HepG2 (cell line): ENCODE measurements at regions not wholly inside any gene's neighbourhood (a gene's known extent, or its start where the extent isn't known, plus 50 kb on each side); places are given as distances from the start of the nearest gene placed in this dataset.

Source experiments
- ATAC-seq: fragments of 200-7000 bp; cut with Tn5 transposase; 3 replicates; pipeline ENCODE4 v1.9.1; 2020; ENCODE audit warnings: mild to moderate bottlenecking, moderate library complexity
- BruUV-seq: library from RNA; stranded (reverse); fragments of 400-500 nt; replicated peaks from 2 replicates; lab custom pipeline; 2021; lab: Mats Ljungman, UMichigan
- CTCF ChIA-PET: fragments of 300-600 bp; formaldehyde crosslinking; extraction: SDS; loops from one replicate; lab custom pipeline; 2021; ENCODE audit warnings: low total read pairs, inconsistent platforms, low intra/inter-chr PET ratio; lab: Yijun Ruan, JAX
- POLR2A ChIA-PET: fragments of 350-600 bp; sonication (Branson Sonifier 250); formaldehyde crosslinking; loops from one replicate; lab custom pipeline; 2020; ENCODE audit warnings: antibody characterized with exemption, inconsistent platforms; lab: Yijun Ruan, JAX
- DNase-seq: peaks from one replicate; pipeline ENCODE4 v3.0.0-alpha.2; 2015; ENCODE audit warnings: low spot score
- FAIRE-seq: peaks from 3 replicates; lab custom pipeline; 2011; peaks lifted over from hg19 to GRCh38; lab: Jason Lieb, UNC
- H2AFZ ChIP-seq: one replicate; pipeline ENCODE4 v1.6.1; 2011; ENCODE audit warnings: low read length, inconsistent platforms
- H3K27ac ChIP-seq: fragments of 300-600 bp; 3 replicates; pipeline ENCODE4 v1.8.0; 2011; ENCODE audit warnings: mixed run types, mild to moderate bottlenecking, mixed read lengths, low read length, inconsistent platforms; ENCODE audit not compliant: insufficient read depth; ENCODE audit errors: extremely low read length
- H3K27me3 ChIP-seq, 2 experiments: fragments of 200-600 bp in 1 of 2; 2 replicates in 1 of 2; 3 replicates in 1 of 2; pipeline versions ENCODE4 v1.6.0 to v1.8.0; 2011; ENCODE audit warnings: low read length in 2 of 2, mild to moderate bottlenecking in 2 of 2, moderate library complexity in 2 of 2, inconsistent platforms in 1 of 2; ENCODE audit not compliant: insufficient read depth in 2 of 2, control insufficient read depth in 1 of 2
- H3K36me3 ChIP-seq, 2 experiments: fragments of 200-600 bp in 1 of 2; replicated peaks in 1 of 2; 2 replicates in 1 of 2; 3 replicates in 1 of 2; pipeline versions ENCODE4 v1.5.1 to v1.8.0; 2011; ENCODE audit warnings: low read length in 2 of 2, inconsistent platforms in 1 of 2; ENCODE audit not compliant: insufficient read depth in 2 of 2, control insufficient read depth in 1 of 2
- H3K4me1 ChIP-seq: 2 replicates; pipeline ENCODE4 v1.5.1; 2012; ENCODE audit warnings: low read length, inconsistent platforms; ENCODE audit not compliant: insufficient read depth
- H3K4me2 ChIP-seq: 2 replicates; pipeline ENCODE4 v1.6.0; 2011; ENCODE audit warnings: low read depth, low read length, inconsistent platforms
- H3K4me3 ChIP-seq, 3 experiments: fragments of 200-600 bp in 1 of 3; sonication (generic), shearing (Covaris generic) in 1 of 3; replicated peaks in 1 of 3; 2 replicates each; pipeline ENCODE4 v1.5.1; 2011 to 2016; ENCODE audit warnings: low read length in 3 of 3, inconsistent platforms in 2 of 3, low read depth in 2 of 3, mild to moderate bottlenecking in 2 of 3, control low read depth in 1 of 3, mixed read lengths in 1 of 3; ENCODE audit not compliant: insufficient read depth in 1 of 3
- H3K79me2 ChIP-seq: one replicate; pipeline ENCODE4 v1.6.1; 2011; ENCODE audit warnings: low read length, inconsistent platforms; ENCODE audit not compliant: insufficient read depth
- H3K9ac ChIP-seq: 2 replicates; pipeline ENCODE4 v1.6.0; 2011; ENCODE audit warnings: mild to moderate bottlenecking, low read depth, low read length, inconsistent platforms; ENCODE audit not compliant: insufficient read depth
- H3K9me3 ChIP-seq: 2 replicates; pipeline ENCODE4 v1.5.1; 2012; ENCODE audit warnings: mild to moderate bottlenecking, low read length
- H4K20me1 ChIP-seq: 2 replicates; pipeline ENCODE4 v1.6.0; 2011; ENCODE audit warnings: inconsistent platforms, mild to moderate bottlenecking, low read length, moderate library complexity; ENCODE audit not compliant: insufficient read depth
- AGO2 ChIP-seq: fragments of 200-400 bp; formaldehyde crosslinking; optimal IDR thresholded peaks from 2 replicates; pipeline ENCODE3; 2017; ENCODE audit warnings: mild to moderate bottlenecking, low read depth, low read length, moderate library complexity
- ELF4 ChIP-seq: sonication (generic); formaldehyde crosslinking; IDR thresholded peaks from 2 replicates; pipeline ENCODE4 v1.5.0; 2020; ENCODE audit warnings: missing genetic modification reagents, mild to moderate bottlenecking, moderate library complexity, borderline replicate concordance
- EZH2 ChIP-seq: conservative IDR thresholded peaks from 2 replicates; pipeline ENCODE4 v1.6.1; 2012; ENCODE audit warnings: mild to moderate bottlenecking, low read depth, low read length, moderate library complexity
- KLF11 ChIP-seq: IDR thresholded peaks from 2 replicates; pipeline ENCODE4 v1.6.1; 2016; ENCODE audit warnings: missing compliant biosample characterization
- MEIS1 ChIP-seq: sonication (generic); formaldehyde crosslinking; IDR thresholded peaks from 2 replicates; pipeline ENCODE4 v1.9.0; 2021; ENCODE audit warnings: mild to moderate bottlenecking, missing genetic modification reagents, moderate library complexity, borderline replicate concordance
- NCOR1 ChIP-seq: fragments of 200-600 bp; sonication (generic); IDR thresholded peaks from 2 replicates; pipeline ENCODE4 v1.7.0; 2017; ENCODE audit warnings: antibody characterized with exemption, low read length, borderline replicate concordance
- REPIN1 ChIP-seq: sonication (generic); formaldehyde crosslinking; IDR thresholded peaks from 2 replicates; pipeline ENCODE4 v1.8.0; 2022; ENCODE audit warnings: missing genetic modification reagents, low read depth, mild to moderate bottlenecking, borderline replicate concordance
- ZNF138 ChIP-seq: sonication (generic); formaldehyde crosslinking; IDR thresholded peaks from 2 replicates; pipeline ENCODE4 v1.5.0; 2020; ENCODE audit warnings: mild to moderate bottlenecking, low read depth, missing genetic modification reagents
- ZNF383 ChIP-seq: sonication (generic); formaldehyde crosslinking; IDR thresholded peaks from 2 replicates; pipeline ENCODE4 v1.4.0; 2020; ENCODE audit warnings: missing genetic modification reagents, mild to moderate bottlenecking, borderline replicate concordance
- ZNF746 ChIP-seq: sonication (generic); formaldehyde crosslinking; IDR thresholded peaks from 2 replicates; pipeline ENCODE4 v1.8.0; 2022; ENCODE audit warnings: mild to moderate bottlenecking, missing genetic modification reagents
- ZNF773 ChIP-seq: sonication (generic); formaldehyde crosslinking; IDR thresholded peaks from 2 replicates; pipeline ENCODE4 v1.4.0; 2020; ENCODE audit warnings: missing genetic modification reagents, borderline replicate concordance
- ZSCAN30 ChIP-seq: sonication (generic); formaldehyde crosslinking; IDR thresholded peaks from 2 replicates; pipeline ENCODE4 v1.5.0; 2020; ENCODE audit warnings: mild to moderate bottlenecking, missing genetic modification reagents
- WGBS: methylation state at CpG from one replicate; pipeline ENCODE4 v1.1.6; 2017; ENCODE audit warnings: low lambda C conversion rate; 5-methylcytosine and 5-hydroxymethylcytosine counted together
- in situ Hi-C: cut with HindIII; loops from 2 replicates; pipeline ENCODE4 v1.10.0; 2017; ENCODE audit warnings: low pct_unique_long_range_greater_than_20kb; ENCODE audit not compliant: extremely low pct_ligation_motif_present
- intact Hi-C: fragments of 100-400 bp; cut with micrococcal nuclease; formaldehyde crosslinking; loops from one replicate; pipeline ENCODE4 v1.10.0; 2022; ENCODE audit not compliant: unreplicated experiment
- TF ChIP-seq, protein P1 (sequence below): sonication (generic); formaldehyde crosslinking; IDR thresholded peaks from 2 replicates; pipeline ENCODE4 v1.4.0; 2020; ENCODE audit warnings: low read depth, missing genetic modification reagents
- TF ChIP-seq, protein P2 (sequence below): sonication (generic); formaldehyde crosslinking; IDR thresholded peaks from 2 replicates; pipeline ENCODE4 v1.4.0; 2020; ENCODE audit warnings: missing genetic modification reagents
- TF ChIP-seq, protein P3 (sequence below): sonication (generic); formaldehyde crosslinking; IDR thresholded peaks from 2 replicates; pipeline ENCODE4 v1.5.0; 2020; ENCODE audit warnings: mild to moderate bottlenecking, missing genetic modification reagents
- TF ChIP-seq, protein P4 (sequence below): sonication (generic); formaldehyde crosslinking; IDR thresholded peaks from 2 replicates; pipeline ENCODE4 v1.4.0; 2020; ENCODE audit warnings: missing genetic modification reagents

DNA sequence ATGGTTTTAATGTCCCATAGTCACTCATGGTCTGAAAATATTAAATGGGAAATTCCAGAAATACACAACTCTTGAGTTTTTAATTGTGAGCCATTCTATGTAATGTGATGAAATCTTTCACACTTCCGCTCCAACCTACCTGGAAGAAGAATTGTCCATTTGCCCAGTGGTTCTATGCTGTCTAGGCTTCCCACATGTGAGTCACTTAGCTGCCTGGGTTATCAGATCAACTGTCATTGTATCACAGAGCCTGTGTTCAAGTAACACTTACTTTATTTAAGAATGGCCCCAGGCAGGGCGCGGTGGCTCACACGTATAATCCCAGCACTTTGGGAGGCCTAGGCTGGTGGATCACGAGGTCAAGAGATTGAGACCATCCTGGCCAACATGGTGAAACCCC is 1450.5 kb downstream of the EFNB2 start:
- 33% methylated on average over 4 of the region's 5 CpGs for WGBS
- ATAC-seq, result no peak
- TF ChIP-seq, protein P1, sequence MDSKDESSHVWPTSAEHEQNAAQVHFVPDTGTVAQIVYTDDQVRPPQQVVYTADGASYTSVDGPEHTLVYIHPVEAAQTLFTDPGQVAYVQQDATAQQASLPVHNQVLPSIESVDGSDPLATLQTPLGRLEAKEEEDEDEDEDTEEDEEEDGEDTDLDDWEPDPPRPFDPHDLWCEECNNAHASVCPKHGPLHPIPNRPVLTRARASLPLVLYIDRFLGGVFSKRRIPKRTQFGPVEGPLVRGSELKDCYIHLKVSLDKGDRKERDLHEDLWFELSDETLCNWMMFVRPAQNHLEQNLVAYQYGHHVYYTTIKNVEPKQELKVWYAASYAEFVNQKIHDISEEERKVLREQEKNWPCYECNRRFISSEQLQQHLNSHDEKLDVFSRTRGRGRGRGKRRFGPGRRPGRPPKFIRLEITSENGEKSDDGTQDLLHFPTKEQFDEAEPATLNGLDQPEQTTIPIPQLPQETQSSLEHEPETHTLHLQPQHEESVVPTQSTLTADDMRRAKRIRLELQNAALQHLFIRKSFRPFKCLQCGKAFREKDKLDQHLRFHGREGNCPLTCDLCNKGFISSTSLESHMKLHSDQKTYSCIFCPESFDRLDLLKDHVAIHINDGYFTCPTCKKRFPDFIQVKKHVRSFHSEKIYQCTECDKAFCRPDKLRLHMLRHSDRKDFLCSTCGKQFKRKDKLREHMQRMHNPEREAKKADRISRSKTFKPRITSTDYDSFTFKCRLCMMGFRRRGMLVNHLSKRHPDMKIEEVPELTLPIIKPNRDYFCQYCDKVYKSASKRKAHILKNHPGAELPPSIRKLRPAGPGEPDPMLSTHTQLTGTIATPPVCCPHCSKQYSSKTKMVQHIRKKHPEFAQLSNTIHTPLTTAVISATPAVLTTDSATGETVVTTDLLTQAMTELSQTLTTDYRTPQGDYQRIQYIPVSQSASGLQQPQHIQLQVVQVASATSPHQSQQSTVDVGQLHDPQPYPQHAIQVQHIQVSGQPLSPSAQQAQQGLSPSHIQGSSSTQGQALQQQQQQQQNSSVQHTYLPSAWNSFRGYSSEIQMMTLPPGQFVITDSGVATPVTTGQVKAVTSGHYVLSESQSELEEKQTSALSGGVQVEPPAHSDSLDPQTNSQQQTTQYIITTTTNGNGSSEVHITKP (CRISPR knock-in tag), result no peak
- no peak for TF ChIP-seq ZNF383 (CRISPR knock-in tag)
- TF ChIP-seq ELF4 (CRISPR knock-in tag), result no peak
- no peak for TF ChIP-seq MEIS1 (CRISPR knock-in tag)
- TF ChIP-seq EZH2, result no peak
- TF ChIP-seq, protein P2, sequence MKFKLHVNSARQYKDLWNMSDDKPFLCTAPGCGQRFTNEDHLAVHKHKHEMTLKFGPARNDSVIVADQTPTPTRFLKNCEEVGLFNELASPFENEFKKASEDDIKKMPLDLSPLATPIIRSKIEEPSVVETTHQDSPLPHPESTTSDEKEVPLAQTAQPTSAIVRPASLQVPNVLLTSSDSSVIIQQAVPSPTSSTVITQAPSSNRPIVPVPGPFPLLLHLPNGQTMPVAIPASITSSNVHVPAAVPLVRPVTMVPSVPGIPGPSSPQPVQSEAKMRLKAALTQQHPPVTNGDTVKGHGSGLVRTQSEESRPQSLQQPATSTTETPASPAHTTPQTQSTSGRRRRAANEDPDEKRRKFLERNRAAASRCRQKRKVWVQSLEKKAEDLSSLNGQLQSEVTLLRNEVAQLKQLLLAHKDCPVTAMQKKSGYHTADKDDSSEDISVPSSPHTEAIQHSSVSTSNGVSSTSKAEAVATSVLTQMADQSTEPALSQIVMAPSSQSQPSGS (CRISPR knock-in tag), result no peak
- TF ChIP-seq, protein P3, sequence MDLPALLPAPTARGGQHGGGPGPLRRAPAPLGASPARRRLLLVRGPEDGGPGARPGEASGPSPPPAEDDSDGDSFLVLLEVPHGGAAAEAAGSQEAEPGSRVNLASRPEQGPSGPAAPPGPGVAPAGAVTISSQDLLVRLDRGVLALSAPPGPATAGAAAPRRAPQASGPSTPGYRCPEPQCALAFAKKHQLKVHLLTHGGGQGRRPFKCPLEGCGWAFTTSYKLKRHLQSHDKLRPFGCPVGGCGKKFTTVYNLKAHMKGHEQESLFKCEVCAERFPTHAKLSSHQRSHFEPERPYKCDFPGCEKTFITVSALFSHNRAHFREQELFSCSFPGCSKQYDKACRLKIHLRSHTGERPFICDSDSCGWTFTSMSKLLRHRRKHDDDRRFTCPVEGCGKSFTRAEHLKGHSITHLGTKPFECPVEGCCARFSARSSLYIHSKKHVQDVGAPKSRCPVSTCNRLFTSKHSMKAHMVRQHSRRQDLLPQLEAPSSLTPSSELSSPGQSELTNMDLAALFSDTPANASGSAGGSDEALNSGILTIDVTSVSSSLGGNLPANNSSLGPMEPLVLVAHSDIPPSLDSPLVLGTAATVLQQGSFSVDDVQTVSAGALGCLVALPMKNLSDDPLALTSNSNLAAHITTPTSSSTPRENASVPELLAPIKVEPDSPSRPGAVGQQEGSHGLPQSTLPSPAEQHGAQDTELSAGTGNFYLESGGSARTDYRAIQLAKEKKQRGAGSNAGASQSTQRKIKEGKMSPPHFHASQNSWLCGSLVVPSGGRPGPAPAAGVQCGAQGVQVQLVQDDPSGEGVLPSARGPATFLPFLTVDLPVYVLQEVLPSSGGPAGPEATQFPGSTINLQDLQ (CRISPR knock-in tag), result no peak
- no peak for TF ChIP-seq ZNF773 (CRISPR knock-in tag)
- TF ChIP-seq ZNF746 (CRISPR knock-in tag), result no peak
- no peak for TF ChIP-seq AGO2
- TF ChIP-seq, protein P4, sequence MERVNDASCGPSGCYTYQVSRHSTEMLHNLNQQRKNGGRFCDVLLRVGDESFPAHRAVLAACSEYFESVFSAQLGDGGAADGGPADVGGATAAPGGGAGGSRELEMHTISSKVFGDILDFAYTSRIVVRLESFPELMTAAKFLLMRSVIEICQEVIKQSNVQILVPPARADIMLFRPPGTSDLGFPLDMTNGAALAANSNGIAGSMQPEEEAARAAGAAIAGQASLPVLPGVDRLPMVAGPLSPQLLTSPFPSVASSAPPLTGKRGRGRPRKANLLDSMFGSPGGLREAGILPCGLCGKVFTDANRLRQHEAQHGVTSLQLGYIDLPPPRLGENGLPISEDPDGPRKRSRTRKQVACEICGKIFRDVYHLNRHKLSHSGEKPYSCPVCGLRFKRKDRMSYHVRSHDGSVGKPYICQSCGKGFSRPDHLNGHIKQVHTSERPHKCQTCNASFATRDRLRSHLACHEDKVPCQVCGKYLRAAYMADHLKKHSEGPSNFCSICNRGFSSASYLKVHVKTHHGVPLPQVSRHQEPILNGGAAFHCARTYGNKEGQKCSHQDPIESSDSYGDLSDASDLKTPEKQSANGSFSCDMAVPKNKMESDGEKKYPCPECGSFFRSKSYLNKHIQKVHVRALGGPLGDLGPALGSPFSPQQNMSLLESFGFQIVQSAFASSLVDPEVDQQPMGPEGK, result no peak
- TF ChIP-seq ZSCAN30, result no peak
- no peak for TF ChIP-seq NCOR1
- TF ChIP-seq ZNF138, result no peak
- TF ChIP-seq KLF11 (CRISPR knock-in tag), result no peak
- TF ChIP-seq REPIN1 (CRISPR knock-in tag), result no peak

More for the DNA sequence above, 1450.5 kb downstream of the EFNB2 start:
- in situ Hi-C loops (no loop called here), intact Hi-C loops (no loop called here)
- Histone ChIP-seq H3K36me3 (no peaks in the 10 kb centered on the region), H3K27me3 (no peaks in the 10 kb centered on the region), H3K9ac (no peak overlapping the region), H3K4me1 (no peaks in the 10 kb centered on the region), H3K27ac (no peak overlapping the region), H3K9me3 (peaks cover 19% of the 10 kb centered on the region), H3K79me2 (no peaks in the 10 kb centered on the region), H3K4me3 (no peak overlapping the region), H4K20me1 (no peaks in the 10 kb centered on the region), H3K4me2 (no peak overlapping the region), H2AFZ (no peak overlapping the region)
- ChIA-PET CTCF (no interaction called here), POLR2A (no interaction called here)
- DNase-seq (no peak), FAIRE-seq (no peak)
- no TSS peak for BruUV-seq
